Neural cell (in vitro differentiated cells): ENCODE measurements at regions not wholly inside any gene's neighbourhood (a gene's known extent, or its start where the extent isn't known, plus 50 kb on each side); places are given as distances from the start of the nearest gene placed in this dataset.
"Not testable (repeated sequence)": the region's sequence is repeated elsewhere in the genome, so short reads cannot be mapped to it uniquely, and the experiment has no call there.

Experiments
- H2AFZ ChIP-seq: fragments of 200-600, 300-800 bp; sonication (generic), shearing (Covaris generic); 2 replicates; pipeline ENCODE4 v1.6.0; 2014; ENCODE audit warnings: low read depth, mild to moderate bottlenecking, antibody characterized with exemption, low read length, moderate library complexity
- H3F3A ChIP-seq: fragments of 200-600 bp; shearing (Covaris generic); 2 replicates; pipeline ENCODE4 v1.6.1; 2016; ENCODE audit warnings: mild to moderate bottlenecking, moderate library complexity, mixed read lengths, antibody characterized with exemption, low read length; ENCODE audit not compliant: insufficient read depth, poor library complexity, severe bottlenecking
- H3K27ac ChIP-seq: fragments of 200-600, 300-800 bp; sonication (generic), shearing (Covaris generic); 2 replicates; pipeline ENCODE4 v1.5.1; 2014; ENCODE audit warnings: mild to moderate bottlenecking, low read length, moderate library complexity
- H3K27me3 ChIP-seq: fragments of 300-800, 200-600 bp; sonication (generic), shearing (Covaris generic); 2 replicates; pipeline ENCODE4 v1.6.0; 2014; ENCODE audit warnings: mild to moderate bottlenecking, low read depth, low read length, moderate library complexity; ENCODE audit not compliant: insufficient read depth
- H3K36me3 ChIP-seq: fragments of 300-800, 200-600 bp; sonication (generic), shearing (Covaris generic); 2 replicates; pipeline ENCODE4 v1.5.1; 2014; ENCODE audit warnings: mild to moderate bottlenecking, antibody characterized with exemption, low read length, moderate library complexity; ENCODE audit not compliant: insufficient read depth
- H3K4me2 ChIP-seq: fragments of 300-800, 200-600 bp; sonication (generic), shearing (Covaris generic); 2 replicates; pipeline ENCODE4 v1.6.0; 2014; ENCODE audit warnings: mild to moderate bottlenecking, low read length
- H3K4me3 ChIP-seq: fragments of 300-800, 200-600 bp; sonication (generic), shearing (Covaris generic); 2 replicates; pipeline ENCODE4 v1.5.1; 2014; ENCODE audit warnings: mild to moderate bottlenecking, low read length, moderate library complexity
- H3K79me2 ChIP-seq: fragments of 200-600 bp; shearing (Covaris generic); replicated peaks from 2 replicates; pipeline ENCODE4 v1.6.0; 2014; ENCODE audit warnings: mild to moderate bottlenecking, low read length, moderate library complexity; ENCODE audit not compliant: insufficient read depth
- H3K9ac ChIP-seq: fragments of 300-800, 200-600 bp; sonication (generic), shearing (Covaris generic); 2 replicates; pipeline ENCODE4 v1.6.1; 2016; ENCODE audit warnings: mild to moderate bottlenecking, low read length, mixed read lengths
- H3K9me2 ChIP-seq: fragments of 200-600 bp; shearing (Covaris generic); 2 replicates; pipeline ENCODE4 v1.6.1; 2016; ENCODE audit warnings: mild to moderate bottlenecking, low read length, mixed read lengths; ENCODE audit not compliant: insufficient read depth
- H3K9me3 ChIP-seq: fragments of 200-600, 300-800 bp; sonication (generic), shearing (Covaris generic); 2 replicates; pipeline ENCODE4 v1.6.1; 2016; ENCODE audit warnings: mild to moderate bottlenecking, mixed run types, low read length, moderate library complexity, mixed read lengths
- H4K20me1 ChIP-seq: fragments of 200-600 bp; shearing (Covaris generic); 2 replicates; pipeline ENCODE4 v1.6.1; 2016; ENCODE audit warnings: mild to moderate bottlenecking, mixed run types; ENCODE audit not compliant: insufficient read depth
- EP300 ChIP-seq: fragments of 450-650 bp; conservative IDR thresholded peaks from 2 replicates; pipeline ENCODE4 v1.6.1; 2014; ENCODE audit warnings: antibody characterized with exemption, mild to moderate bottlenecking, moderate library complexity; ENCODE audit not compliant: poor library complexity, severe bottlenecking
- EZH2 ChIP-seq: fragments of 200-600, 300-800 bp; shearing (Covaris generic), sonication (generic); IDR thresholded peaks from 2 replicates; pipeline ENCODE4 v1.6.1; 2014; ENCODE audit warnings: antibody characterized with exemption, low read length, borderline replicate concordance, mild to moderate bottlenecking; ENCODE audit not compliant: insufficient read depth, poor library complexity, severe bottlenecking
- MXI1 ChIP-seq: fragments of 450-650 bp; conservative IDR thresholded peaks from 2 replicates; pipeline ENCODE4 v1.6.1; 2014; ENCODE audit warnings: antibody characterized with exemption, mild to moderate bottlenecking; ENCODE audit not compliant: poor library complexity, severe bottlenecking
- POLR2AphosphoS5 ChIP-seq: IDR thresholded peaks from 2 replicates; pipeline ENCODE4 v1.6.1; 2012
- REST ChIP-seq: IDR thresholded peaks from 2 replicates; pipeline ENCODE4 v1.6.1; 2012; ENCODE audit warnings: borderline replicate concordance
- SMC3 ChIP-seq: fragments of 450-650 bp; conservative IDR thresholded peaks from 2 replicates; pipeline ENCODE4 v1.6.1; 2014; ENCODE audit warnings: antibody characterized with exemption, mild to moderate bottlenecking, moderate library complexity; ENCODE audit not compliant: poor library complexity
- TAF1 ChIP-seq: IDR thresholded peaks from 2 replicates; pipeline ENCODE4 v1.6.1; 2012; ENCODE audit warnings: low read depth

- H3K27me3 ChIP-seq: no peaks in the 10 kb centered on the region
- no peak overlapping the region for H3K4me2 ChIP-seq
- H3K9ac ChIP-seq: no peak overlapping the region
- no peaks in the 10 kb centered on the region for H3K79me2 ChIP-seq
- no peaks in the 10 kb centered on the region for H3F3A ChIP-seq
- no peaks in the 10 kb centered on the region for H4K20me1 ChIP-seq
- H2AFZ ChIP-seq: no peak overlapping the region
- H3K27ac ChIP-seq: no peak overlapping the region
- H3K36me3 ChIP-seq: no peaks in the 10 kb centered on the region
- H3K4me3 ChIP-seq: no peak overlapping the region
- no peaks in the 10 kb centered on the region for H3K9me2 ChIP-seq
- no peak for TF ChIP-seq MXI1
- TF ChIP-seq TAF1: no peak
- TF ChIP-seq REST: no peak
- no peak for TF ChIP-seq EZH2
- TF ChIP-seq EP300: no peak
- TF ChIP-seq POLR2AphosphoS5: no peak
- no peak for TF ChIP-seq SMC3
- H3K9me3 ChIP-seq: no peaks in the 10 kb centered on the region
Observed at GRCh38 chr3:187858711-187859110, 113.4 kb upstream of the BCL6 start.

- H3K9me3 ChIP-seq, H3K36me3 ChIP-seq, H3K4me3 ChIP-seq, H3K27ac ChIP-seq, H3K9me2 ChIP-seq, H3K27me3 ChIP-seq, H3K79me2 ChIP-seq, H2AFZ ChIP-seq, H3F3A ChIP-seq, H4K20me1 ChIP-seq, H3K9ac ChIP-seq, H3K4me2 ChIP-seq: not testable (repeated sequence)
Observed at GRCh38 chr3:187862701-187863277, 117.5 kb upstream of the BCL6 start.

GRCh38 chr3:187870360-187871203, 125.3 kb upstream of the BCL6 start:
- H3K4me2 ChIP-seq: no peak overlapping the region
- no peaks in the 10 kb centered on the region for H3K9me3 ChIP-seq
- no peak overlapping the region for H3K9ac ChIP-seq
- no peaks in the 10 kb centered on the region for H3K9me2 ChIP-seq
- H2AFZ ChIP-seq: no peak overlapping the region
- H3F3A ChIP-seq: no peaks in the 10 kb centered on the region
- H3K27me3 ChIP-seq: no peaks in the 10 kb centered on the region
- no peak overlapping the region for H3K27ac ChIP-seq
- no peak overlapping the region for H3K4me3 ChIP-seq
- no peak for TF ChIP-seq EZH2
- no peak for TF ChIP-seq EP300
- no peak for TF ChIP-seq MXI1
- TF ChIP-seq REST: no peak
- no peaks in the 10 kb centered on the region for H3K79me2 ChIP-seq
- H4K20me1 ChIP-seq: no peaks in the 10 kb centered on the region
- no peaks in the 10 kb centered on the region for H3K36me3 ChIP-seq
